NCI-H1105 treated with DMSO at 0.1 percent for 48 hours (cell line): ENCODE measurements at regions not wholly inside any gene's neighbourhood (a gene's known extent, or its start where the extent isn't known, plus 50 kb on each side); places are given as distances from the start of the nearest gene placed in this dataset.
A peak's percentile ranks its signal among the peaks of the same experiment; 100 is the strongest.
"Not testable (repeated sequence)": the region's sequence is repeated elsewhere in the genome, so short reads cannot be mapped to it uniquely, and the experiment has no call there.

Source experiments
- DNase-seq: peaks from one replicate; lab custom pipeline; 2025; lab: John Stamatoyannopoulos, UW

DNA sequence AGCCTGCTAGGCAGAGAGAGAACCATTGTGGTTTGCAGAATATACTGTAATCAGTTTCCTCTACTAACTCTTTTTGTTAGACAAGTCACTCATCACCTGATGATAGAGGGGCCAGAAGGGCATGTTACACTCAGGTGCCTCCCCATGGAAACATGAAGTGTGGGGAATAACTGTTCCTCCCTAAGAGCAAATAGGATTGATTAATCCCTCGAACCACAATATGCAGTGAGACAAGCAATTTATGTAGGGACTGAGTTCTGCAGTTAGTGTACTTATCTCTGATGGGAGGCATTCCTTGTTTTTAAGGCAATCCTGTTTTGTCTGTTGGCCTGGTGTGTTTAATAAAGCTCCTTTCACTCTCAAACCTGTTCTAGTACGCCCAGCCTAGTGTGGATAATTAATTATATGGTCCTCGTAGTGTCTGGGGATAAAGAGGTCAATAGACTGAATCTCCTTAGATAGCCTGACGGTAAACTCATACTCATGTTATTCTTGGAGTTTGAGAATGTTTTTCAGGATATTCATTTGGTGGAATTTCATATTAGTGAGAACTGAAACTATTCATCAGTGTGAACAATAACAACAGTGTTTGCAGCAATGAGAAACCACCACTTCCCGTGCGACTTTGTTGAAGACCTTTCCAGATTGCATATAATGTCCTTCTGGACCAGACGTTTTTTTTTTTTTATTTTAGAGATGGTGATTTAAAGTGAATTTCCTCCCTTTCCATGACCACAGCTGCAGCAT is 344.8 kb upstream of the FZD8 start:
- DNase-seq: no peak

DNA sequence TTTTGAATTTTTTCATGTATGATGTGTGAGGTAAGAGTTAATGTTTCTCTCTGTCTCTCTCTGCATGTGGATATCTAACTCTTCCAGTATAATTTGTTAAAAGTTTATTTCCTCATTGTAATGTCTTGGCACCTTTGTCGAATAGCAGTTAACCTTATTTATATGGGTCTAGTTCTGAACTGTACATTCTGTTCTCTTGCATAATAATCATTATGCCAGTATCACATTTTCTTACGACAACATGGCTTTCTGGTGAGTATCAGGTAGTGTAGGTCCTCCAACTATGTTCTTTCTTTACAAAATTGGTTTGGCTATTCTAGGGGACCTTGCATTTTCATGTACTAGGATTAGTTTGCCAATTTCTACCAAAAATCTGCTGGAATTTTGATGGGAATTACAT is 337.0 kb upstream of the FZD8 start:
- DNase-seq: no peak

DNA sequence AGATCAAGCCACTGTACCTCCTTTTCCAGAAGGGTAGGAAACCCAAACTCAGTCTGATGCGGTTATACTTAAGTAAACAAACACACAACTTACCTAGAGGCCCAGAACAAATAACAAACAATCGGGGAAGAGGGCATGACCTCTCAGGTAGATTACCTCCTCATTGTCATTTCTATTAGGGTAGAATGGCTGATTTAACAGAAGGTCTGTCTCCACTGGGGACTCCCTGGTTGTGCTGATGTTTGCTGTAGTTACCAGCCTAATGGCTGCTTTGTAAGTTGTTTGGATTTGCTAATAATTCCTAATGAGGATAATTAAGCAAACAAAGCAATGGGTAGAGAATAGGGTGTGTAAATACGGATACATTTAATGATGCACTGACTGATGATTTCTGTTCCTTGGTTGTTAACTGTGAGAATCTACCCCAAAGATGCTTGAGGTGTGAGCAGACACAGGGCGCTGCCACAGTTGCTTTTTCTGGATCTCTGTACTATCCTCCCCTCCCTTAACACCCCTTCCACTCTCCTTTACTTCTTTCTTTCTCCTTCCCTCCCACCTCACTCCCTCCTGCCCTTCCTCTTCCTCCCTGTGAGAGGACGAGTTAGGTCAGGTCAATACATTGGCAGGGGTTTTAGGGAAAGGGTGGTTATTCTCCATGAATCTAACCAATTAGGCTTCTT is 332.0 kb upstream of the FZD8 start:
- peak; percentile 45 for DNase-seq

DNA sequence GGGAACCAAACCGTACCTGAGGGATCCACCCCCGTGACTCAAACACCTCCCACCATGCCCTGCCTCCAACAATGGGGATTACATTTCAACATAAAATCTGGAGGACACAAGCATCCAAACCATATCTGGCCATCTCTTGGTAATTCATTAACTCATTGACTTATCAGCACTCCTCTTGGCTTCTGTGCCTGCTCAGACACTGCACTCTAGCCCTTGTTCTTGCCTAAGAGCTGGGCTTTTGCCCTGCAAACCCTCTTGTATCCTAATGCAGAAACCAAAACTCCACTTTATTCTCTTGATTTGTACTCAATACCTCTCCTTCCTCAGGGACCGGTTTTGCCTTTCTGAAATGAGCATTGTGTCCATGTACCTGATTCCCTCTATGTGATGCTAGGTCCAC is 330.2 kb upstream of the FZD8 start:
- no peak for DNase-seq

DNA sequence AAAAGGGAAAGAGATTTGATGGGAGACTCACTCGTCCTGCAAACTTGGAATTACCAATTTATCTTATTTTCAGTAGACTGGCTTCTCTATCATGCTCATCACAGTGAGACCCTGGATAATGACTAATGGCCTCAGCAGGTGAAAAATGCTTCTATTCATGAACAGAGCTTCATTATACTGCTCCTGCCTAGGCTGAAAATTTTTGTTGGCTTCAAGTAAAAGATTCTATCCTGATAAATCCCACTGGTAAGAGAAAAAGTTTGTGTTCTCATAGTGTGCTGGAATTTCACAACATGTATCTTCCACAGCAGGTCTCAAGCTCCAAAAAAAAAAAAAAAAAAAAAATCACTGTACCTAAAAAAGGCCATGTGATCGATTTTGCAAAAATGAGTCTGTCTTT is 329.3 kb upstream of the FZD8 start:
- DNase-seq: no peak

DNA sequence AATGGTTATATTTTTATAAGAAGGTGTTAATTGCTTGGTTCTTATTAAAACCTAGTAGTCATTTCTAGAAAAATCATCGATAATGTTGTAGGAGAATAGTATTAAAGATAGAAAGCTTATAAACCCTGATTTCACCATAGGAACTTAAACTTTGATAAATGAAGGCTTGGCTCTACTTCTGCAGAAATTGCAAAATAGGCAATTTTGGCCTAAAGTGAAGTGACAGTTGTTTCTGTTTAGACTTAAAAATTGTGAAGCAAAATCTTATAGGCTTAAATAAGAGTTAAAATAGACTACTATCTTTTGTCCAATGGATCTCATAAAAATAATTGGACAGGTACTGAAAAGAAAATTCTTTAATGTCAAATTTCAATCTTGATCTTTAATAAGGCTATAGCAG is 321.6 kb upstream of the FZD8 start:
- no peak for DNase-seq

DNA sequence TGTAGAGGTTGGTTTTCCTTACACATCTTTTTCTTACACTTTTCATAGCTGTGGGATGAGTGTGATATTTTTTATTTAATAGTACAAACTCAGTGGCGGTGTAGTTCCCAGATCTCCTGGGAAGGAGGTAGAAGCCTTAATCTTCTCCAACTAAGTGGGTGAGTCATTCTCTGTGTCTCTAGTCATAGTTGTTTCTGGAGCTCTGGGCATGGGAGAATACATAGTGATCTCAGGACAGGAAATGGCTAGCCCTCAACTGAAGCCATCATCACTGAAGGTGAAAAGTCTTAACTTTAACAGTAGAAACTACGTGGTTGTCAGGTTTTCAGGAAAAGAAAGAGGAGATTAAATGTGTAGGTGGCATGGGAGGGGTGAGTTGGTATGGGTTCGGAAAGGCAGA is 319.4 kb upstream of the FZD8 start:
- DNase-seq: no peak

DNA sequence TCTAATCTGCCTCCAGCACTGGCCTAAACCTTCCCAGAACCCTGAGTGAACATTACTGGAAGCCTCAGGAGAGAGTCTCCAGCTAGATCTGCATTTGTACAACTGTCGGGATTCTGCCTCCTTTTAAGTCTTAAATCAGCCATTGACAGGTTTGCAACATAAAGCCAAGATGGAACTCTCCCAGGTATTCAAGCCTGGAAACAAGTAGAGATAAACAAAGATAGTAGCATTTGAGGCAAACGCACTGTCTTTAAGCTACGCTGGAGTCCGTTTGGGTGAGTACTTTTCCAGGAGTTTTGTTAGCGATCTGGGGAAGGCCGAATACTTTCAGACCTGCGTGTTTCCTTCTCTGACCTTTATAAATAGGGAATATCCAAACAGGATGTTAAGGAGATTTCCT is 317.2 kb upstream of the FZD8 start:
- DNase-seq: no peak

DNA sequence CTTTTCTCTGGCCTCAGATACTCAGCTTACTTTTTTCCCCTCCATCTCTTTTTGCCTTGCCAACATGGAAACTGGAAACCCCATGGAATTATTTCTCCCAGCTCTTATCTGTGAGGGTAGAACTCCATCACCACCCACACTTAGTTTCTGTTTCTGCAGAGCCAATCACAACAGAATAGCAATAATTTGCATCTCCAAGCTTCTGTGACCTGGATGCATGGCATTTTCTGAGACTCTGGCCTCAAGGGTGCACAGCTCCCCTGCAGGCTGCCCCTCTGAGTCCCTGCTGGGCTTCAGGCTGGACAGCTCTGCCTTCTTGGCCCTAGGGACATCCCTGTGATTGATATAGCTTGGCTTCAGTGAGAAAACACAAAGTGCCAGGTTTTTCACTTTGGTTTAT is 316.5 kb upstream of the FZD8 start:
- DNase-seq: not testable (repeated sequence)

DNA sequence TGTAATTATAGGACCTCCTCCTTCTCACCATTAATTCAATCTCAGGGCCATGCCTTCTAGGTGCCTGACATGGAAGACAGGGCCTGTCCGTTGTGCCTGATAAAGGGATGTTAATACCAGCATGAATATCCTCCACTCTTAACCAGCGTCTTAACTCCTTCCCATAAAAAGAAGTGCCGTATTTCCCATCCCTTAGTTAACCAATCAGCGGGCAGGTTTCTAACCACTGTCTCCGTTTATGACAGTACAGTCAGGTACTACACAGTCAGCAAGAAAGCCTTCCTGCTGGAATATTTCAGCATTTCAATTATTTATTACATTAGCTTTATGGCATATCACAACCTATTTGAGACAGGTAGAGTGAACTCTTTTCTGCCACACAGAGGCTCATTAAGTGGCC is 308.6 kb upstream of the FZD8 start:
- DNase-seq: no peak

DNA sequence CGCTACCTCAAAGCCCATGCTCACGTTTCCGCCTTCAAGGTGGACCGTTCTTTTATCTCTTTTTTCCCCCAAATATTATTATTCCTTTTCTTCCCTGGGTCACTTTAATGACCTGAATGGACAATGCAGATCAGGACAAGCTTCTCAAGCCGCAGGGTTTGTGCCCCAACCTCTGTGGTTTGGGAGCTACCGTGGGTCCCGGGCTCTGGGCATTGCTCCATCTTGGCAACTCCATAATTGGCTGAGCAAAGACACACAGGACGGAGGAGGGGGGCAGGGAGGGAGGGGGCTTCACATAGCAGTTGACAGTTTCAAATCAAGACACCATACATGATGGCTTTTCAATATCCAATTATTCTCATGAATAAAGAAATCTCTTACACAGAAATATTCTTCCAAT is 308.1 kb upstream of the FZD8 start:
- DNase-seq: no peak

DNA sequence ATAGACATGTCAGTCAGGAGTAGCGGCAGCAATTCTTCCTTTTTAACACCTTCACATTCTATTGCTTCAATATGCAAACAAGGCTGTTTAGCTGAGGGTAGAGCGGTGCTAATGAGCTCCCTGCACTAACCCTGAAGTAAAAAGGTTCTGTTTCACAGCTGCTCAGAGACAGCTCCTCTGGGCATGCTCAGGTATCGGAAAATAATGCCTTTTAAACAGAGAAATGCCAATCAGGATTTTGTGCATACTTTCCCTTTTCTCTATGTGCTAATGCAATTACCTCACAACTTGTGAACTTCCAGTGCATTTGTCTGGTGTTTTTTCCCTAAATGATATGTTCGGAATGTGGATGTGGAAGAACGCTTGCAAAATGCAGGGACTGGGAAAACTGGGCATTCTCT is 307.7 kb upstream of the FZD8 start:
- no peak for DNase-seq

DNA sequence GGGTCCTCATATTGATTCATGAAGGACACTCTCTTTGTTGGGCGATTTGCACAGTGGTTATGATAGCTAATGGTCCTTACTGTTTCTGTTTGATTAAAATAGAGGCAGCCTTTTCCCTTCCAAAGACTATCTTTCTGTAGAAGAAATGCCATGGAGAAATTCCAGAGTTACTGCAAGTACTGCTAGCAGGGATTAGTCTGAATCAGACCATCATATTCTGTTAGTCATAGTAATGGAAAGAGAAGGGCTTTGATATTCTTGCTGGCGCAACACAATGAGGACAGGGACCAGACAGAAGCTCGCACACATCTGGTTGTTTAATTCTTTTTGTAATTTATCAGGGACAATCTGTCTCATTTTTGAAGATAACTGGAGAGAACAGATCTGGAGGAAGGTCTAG is 304.5 kb upstream of the FZD8 start:
- no peak for DNase-seq

DNA sequence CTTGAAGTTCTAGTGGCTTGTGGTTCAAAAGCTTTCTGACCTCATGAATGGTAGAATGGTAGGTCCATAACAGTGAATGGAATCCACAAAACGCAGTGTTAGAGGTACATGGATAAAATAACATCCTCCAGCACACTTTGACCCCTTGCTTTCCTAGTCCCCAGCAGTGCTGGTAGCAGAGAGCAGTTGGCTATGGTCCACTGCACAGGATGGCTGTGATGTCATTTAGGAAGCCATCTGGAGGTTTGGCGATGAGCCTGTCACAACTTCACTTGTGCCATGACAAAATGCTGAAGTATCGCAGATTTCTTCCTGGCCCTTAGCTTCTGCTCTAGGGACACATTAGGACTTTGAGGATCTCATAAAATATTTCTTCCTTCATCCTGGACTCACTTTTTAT is 300.0 kb upstream of the FZD8 start:
- DNase-seq: no peak

DNA sequence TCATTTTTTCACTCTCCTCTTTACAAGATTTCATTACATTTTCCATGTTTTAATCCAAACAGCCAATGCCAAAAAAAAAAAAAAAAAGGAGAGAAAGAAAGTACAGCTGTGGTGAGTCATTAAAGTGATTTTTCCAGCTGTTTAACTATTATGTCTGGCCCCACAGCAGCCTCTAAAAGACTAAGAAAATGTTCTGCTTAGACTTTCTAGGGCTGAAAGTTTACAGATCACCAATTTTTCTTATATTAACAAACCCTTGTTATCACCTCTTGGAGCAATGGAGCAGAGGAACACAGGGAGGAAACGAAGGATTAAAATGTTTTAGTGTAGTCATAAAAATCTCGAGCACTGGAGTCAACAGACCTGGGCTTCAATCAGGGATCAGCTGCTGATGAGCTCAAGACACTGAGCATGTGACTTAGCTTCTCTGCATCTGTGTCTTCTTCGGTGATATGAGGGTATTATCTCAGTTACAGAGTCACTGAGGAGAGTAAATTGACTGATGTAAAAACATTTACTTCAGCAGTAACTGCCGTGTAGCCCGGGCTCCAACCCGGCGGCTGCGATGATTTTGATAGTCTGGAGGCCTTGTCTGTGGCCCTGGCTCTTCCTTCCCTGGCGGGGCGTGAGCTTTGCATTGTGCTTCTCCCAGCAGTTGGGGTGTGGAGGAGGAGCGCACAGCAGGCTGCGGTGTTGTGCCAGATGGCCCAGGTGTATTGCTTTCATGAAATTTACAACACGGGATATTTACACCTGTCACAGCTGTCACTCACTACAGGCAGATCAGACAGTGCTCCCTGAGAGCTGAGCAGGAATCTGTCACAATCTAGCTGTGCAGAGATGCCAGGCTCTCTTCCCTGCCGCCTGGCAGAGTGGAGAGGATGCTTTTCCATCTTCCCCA is 298.3 kb upstream of the FZD8 start:
- peak; percentile 55 for DNase-seq

DNA sequence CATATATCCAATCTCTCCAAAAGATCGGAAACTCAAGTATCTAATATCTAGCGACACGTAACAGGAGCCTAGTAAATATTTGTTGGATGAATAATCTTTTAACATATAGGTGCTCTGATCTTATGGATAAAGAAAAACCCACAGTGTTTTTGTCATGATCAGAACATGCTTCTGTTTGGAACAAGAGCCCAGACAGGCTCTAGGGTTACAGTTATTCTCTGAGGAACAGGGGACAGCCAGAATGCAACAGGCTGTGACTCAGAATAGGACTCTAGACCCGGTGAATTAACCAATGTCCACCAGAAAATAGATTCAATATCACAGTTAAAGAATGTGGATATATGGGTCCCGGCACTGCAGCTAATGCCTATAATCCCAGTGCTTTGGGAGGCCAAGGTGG is 296.1 kb upstream of the FZD8 start:
- DNase-seq: no peak

DNA sequence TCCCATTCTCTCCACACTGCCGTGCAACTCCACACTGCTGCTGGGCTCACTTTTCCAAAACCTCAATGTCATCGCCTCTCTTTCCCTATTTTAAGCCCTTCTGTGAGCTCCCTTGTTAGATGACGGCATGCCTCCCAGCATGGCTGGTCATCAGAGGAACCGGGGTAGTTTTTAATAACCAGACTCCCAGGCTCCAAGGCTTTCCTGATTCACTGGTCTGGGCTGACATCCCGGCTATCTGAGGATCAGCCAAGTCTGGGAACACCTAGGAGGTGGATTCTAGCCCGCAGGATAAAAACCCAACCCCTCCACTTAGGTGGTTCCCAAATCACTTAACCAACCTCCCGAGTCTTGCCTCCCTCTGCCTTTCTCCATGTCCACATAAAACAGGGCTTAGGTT is 295.4 kb upstream of the FZD8 start:
- DNase-seq: no peak

DNA sequence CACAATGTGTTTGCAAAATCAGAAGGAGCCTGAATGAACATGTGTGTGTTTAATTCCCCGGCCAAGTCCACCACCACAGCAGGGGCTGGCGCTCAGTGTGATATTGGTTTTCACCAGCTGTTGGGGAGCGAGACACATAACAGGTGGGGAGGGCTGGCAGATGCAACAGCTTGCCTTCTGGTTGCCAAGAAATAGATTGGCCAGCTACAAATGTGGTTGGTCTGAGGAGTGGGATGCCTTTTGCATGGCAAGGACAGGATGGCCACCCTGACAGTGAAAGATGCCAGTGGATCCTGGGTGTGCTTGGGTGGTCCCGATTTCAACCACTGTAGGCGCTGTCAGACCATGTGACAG is 292.5 kb upstream of the FZD8 start:
- no peak for DNase-seq

DNA sequence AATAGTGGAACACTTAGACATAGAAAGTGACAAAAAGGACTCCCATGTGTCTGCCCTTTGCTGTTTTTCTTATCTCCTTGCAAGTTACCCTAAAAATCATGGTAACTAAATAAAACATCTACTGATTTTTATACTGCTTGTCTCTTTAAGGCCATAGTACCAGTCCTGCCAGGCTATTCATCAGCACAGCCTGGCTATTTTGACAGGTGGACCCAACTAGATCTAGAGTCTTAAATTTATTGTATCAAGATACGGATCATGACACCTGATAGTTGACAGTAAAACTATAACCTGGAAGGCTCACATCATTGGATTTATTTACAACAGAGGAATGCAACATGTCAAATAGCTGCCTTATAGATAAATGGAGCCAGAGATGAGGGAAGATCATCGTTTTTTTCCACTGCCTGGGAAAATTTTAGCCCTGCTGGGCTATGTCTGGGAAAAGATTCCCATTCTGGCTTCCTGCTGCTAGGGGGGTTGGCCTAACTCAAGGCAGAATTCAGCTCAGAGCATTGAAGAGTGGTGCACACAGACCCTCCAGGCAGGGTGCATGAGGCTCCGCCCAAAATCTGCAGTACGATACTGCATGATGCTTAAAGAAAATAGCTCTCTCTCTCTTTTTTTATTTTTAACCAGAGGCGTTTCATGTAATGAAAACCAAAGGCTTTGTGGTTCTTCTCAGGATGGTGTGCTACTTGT is 292.0 kb upstream of the FZD8 start:
- no peak for DNase-seq

DNA sequence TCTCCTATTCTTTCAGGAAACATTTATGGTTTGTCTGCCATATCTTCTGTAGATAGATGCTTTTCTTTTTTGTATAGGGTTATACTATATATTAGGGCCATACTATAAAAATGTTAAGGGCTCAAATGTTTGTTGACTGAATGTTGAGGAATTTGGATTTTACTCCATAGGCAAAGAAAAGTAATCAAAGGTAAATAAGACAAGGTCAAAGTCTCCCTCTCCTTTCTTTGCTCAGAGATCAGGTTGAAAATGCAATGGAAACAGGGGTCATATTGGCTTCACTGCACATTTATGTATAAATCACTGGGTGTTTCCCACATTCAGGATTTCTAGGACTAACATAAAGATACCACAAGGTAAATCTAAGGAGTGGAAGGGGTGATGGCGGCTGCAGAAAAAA is 291.4 kb upstream of the FZD8 start:
- no peak for DNase-seq

DNA sequence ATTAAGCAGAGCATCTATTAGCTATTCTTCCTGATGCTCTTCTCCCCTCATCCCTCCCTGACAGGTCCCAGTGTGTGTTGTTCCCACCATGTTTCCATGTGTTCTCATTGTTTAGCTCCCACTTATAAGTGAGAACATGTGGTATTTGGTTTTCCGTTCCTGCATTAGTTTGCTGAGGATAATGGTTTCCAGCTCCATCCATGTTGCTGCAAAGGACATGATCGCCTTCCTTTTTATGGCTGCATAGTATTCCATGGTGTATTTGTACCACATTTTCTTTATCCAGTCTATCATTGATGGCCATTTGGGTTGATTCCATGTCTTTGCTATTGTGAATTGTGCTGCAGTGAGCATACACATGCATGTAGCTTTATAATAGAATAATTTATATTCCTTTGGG is 287.9 kb upstream of the FZD8 start:
- not testable (repeated sequence) for DNase-seq

DNA sequence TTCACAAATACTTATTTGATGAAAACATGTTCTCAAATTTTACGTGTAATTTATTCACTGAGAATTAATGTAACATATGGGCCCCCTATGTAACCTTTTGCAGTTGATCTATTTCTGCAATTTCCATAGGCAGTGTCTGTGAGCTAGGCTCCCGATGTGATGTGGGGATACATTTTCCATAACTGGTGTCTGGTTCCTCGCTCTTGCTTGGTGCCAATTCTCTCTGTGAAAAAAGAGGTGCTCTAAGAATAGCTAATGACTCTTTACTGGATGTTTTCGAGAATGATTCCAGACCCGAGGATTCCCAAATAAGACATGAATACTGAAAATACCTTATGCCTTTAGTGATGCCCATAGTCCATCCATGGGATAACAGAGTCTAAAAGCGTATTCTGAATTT is 286.7 kb upstream of the FZD8 start:
- DNase-seq: no peak
